Ishikawa (cell line): ENCODE measurements at regions not wholly inside any gene's neighbourhood (a gene's known extent, or its start where the extent isn't known, plus 50 kb on each side); places are given as distances from the start of the nearest gene placed in this dataset.

Source experiments
- CEBPB ChIP-seq: IDR thresholded peaks from 2 replicates; pipeline ENCODE4 v1.6.1; 2012
- CREB1 ChIP-seq: IDR thresholded peaks from 2 replicates; pipeline ENCODE4 v1.6.1; 2012; ENCODE audit warnings: low read depth
- EGR1 ChIP-seq: IDR thresholded peaks from 2 replicates; pipeline ENCODE4 v1.6.1; 2012
- EP300 ChIP-seq: IDR thresholded peaks from 2 replicates; pipeline ENCODE4 v1.6.1; 2012; ENCODE audit warnings: borderline replicate concordance
- FOXM1 ChIP-seq: IDR thresholded peaks from 2 replicates; pipeline ENCODE4 v1.6.1; 2012; ENCODE audit warnings: low read depth, borderline replicate concordance
- MAX ChIP-seq: IDR thresholded peaks from 2 replicates; pipeline ENCODE4 v1.6.1; 2012
- RAD21 ChIP-seq: IDR thresholded peaks from 2 replicates; pipeline ENCODE4 v1.6.1; 2012; ENCODE audit warnings: low read depth
- REST ChIP-seq: IDR thresholded peaks from 2 replicates; pipeline ENCODE4 v1.6.1; 2012; ENCODE audit warnings: low read depth, mild to moderate bottlenecking
- TAF1 ChIP-seq: IDR thresholded peaks from 2 replicates; pipeline ENCODE4 v1.6.1; 2012; ENCODE audit warnings: low read depth, mild to moderate bottlenecking
- TCF12 ChIP-seq: IDR thresholded peaks from 2 replicates; pipeline ENCODE4 v1.6.1; 2012; ENCODE audit warnings: low read depth
- USF1 ChIP-seq: IDR thresholded peaks from 2 replicates; pipeline ENCODE4 v1.6.1; 2012
- YY1 ChIP-seq: IDR thresholded peaks from 2 replicates; pipeline ENCODE4 v1.6.1; 2012; ENCODE audit warnings: low read depth

- TF ChIP-seq MAX: no peak
- no peak for TF ChIP-seq YY1
- no peak for TF ChIP-seq REST
- no peak for TF ChIP-seq EP300
- no peak for TF ChIP-seq USF1
- TF ChIP-seq RAD21: no peak
- TF ChIP-seq TCF12: no peak
- TF ChIP-seq CREB1: no peak
- TF ChIP-seq FOXM1: no peak
- TF ChIP-seq CEBPB: no peak
- no peak for TF ChIP-seq EGR1
- TF ChIP-seq TAF1: no peak
Observed at GRCh38 chr4:53695540-53696463, 104.5 kb upstream of the LNX1 start.
